ENCODE measurements at regions not wholly inside any gene's neighbourhood (a gene's known extent, or its start where the extent isn't known, plus 50 kb on each side); places are given as distances from the start of the nearest gene placed in this dataset.
A peak's percentile ranks its signal among the peaks of the same experiment; 100 is the strongest.

DNA sequence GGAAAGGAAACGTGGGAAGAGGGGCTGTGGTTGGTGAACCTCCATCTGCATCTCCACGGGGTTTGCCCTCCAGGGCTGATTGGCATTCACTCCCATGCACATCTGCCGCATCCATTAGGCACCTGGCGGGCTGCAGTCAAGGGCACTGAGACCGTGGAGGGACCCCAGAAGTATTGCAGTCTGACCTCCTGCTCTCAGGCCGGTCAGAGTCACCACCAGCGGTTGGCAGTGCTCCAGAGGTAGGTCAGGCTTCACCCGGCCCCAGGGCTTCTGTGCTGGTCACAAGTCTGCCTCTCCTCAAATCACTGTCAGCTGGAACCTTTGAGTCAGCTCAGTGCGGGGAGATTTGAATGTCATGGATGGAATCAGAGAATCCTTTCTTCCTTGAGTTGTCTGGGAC, 132.3 kb downstream of the PAPOLA start:
- BruUV-seq (replicated peaks): no TSS peak
- CTCF ChIA-PET: interaction anchor here (0.7 kb wide), 1 partner anchor 233 kb away, joined by 3 read pairs; no protein-coding TSS in a partner anchor

GRCh38 chr14:96634896-96635295, 132.7 kb downstream of the PAPOLA start:
- POLR2A ChIA-PET: no interaction called here
- no peak for TF ChIP-seq CTCF (IDR thresholded peaks at IDR 0.05; ENCODE audit: unreplicated experiment)
- Mint-ChIP-seq H3K36me3 (ENCODE audit: insufficient read depth, unreplicated experiment) (no peaks in the 10 kb centered on the region), H3K4me3 (ENCODE audit: unreplicated experiment) (no peak overlapping the region), H3K27me3 (ENCODE audit: insufficient read depth, unreplicated experiment) (peaks cover 15% of the 10 kb centered on the region), H3K4me1 (ENCODE audit: insufficient read depth, unreplicated experiment) (no peaks in the 10 kb centered on the region), H3K27ac (ENCODE audit: low read depth, unreplicated experiment) (no peak overlapping the region), H3K9me3 (ENCODE audit: unreplicated experiment) (no peaks in the 10 kb centered on the region)
- DNase-seq (ENCODE audit: unreplicated experiment): no peak
- CTCF ChIA-PET: interaction anchor here (0.7 kb wide), 1 partner anchor 233 kb away, joined by 3 read pairs; no protein-coding TSS in a partner anchor
- intact Hi-C loops (cut with micrococcal nuclease): no loop called here
- no TSS peak for BruUV-seq (replicated peaks)

More for the DNA sequence above, 132.3 kb downstream of the PAPOLA start:
- POLR2A ChIA-PET: no interaction called here
- DNase-seq (ENCODE audit: unreplicated experiment): peak; percentile 1
- Mint-ChIP-seq H3K27me3 (ENCODE audit: insufficient read depth, unreplicated experiment) (peaks cover 15% of the 10 kb centered on the region), H3K4me1 (ENCODE audit: insufficient read depth, unreplicated experiment) (no peaks in the 10 kb centered on the region), H3K4me3 (ENCODE audit: unreplicated experiment) (no peak overlapping the region), H3K36me3 (ENCODE audit: insufficient read depth, unreplicated experiment) (no peaks in the 10 kb centered on the region), H3K9me3 (ENCODE audit: unreplicated experiment) (no peaks in the 10 kb centered on the region), H3K27ac (ENCODE audit: low read depth, unreplicated experiment) (no peak overlapping the region)
- intact Hi-C loops (cut with micrococcal nuclease): no loop called here
- TF ChIP-seq CTCF (IDR thresholded peaks at IDR 0.05; ENCODE audit: unreplicated experiment): no peak

GRCh38 chr14:96635850-96636249, 133.7 kb downstream of the PAPOLA start:
- no peaks in the 10 kb centered on the region for H3K9me3 Mint-ChIP-seq (ENCODE audit: unreplicated experiment)
- no peaks in the 10 kb centered on the region for H3K36me3 Mint-ChIP-seq (ENCODE audit: insufficient read depth, unreplicated experiment)
- no peak overlapping the region for H3K27ac Mint-ChIP-seq (ENCODE audit: low read depth, unreplicated experiment)
- TF ChIP-seq CTCF (IDR thresholded peaks at IDR 0.05; ENCODE audit: unreplicated experiment): no peak
- no peaks in the 10 kb centered on the region for H3K4me1 Mint-ChIP-seq (ENCODE audit: insufficient read depth, unreplicated experiment)
- intact Hi-C loops (cut with micrococcal nuclease): no loop called here
- H3K4me3 Mint-ChIP-seq (ENCODE audit: unreplicated experiment): no peak overlapping the region
- DNase-seq (ENCODE audit: unreplicated experiment): no peak
- peaks cover 15% of the 10 kb centered on the region for H3K27me3 Mint-ChIP-seq (ENCODE audit: insufficient read depth, unreplicated experiment)
- CTCF ChIA-PET: interaction anchor here (0.6 to 0.7 kb wide), 2 partner anchors 8 to 62 kb away, joined by 3 read pairs; no protein-coding TSS in a partner anchor
- no TSS peak for BruUV-seq (replicated peaks)
- POLR2A ChIA-PET: no interaction called here

DNA sequence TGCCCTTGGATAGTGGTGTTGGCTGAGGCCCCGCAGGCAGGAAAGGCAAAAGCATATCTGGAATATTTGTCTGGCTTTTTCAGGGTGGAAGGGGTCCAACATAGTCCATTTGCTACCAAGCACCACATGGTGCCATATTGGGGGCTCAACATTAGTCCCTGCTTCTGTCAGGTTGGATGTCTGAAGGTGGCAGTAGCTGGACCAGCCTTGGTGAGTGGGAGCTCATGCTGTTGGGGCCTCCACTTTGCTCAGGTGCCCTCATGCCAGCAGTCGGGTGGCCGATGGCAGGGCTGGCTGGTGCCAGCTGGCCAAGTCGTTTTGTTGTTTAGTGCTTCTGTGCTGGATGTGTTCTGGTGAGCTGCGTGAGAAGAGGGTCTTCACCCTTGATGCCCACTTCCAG, 135.3 kb downstream of the PAPOLA start:
- intact Hi-C loops (cut with micrococcal nuclease): no loop called here
- H3K4me3 Mint-ChIP-seq (ENCODE audit: unreplicated experiment): no peak overlapping the region
- no TSS peak for BruUV-seq (replicated peaks)
- TF ChIP-seq CTCF (IDR thresholded peaks at IDR 0.05; ENCODE audit: unreplicated experiment): no peak
- no peaks in the 10 kb centered on the region for H3K36me3 Mint-ChIP-seq (ENCODE audit: insufficient read depth, unreplicated experiment)
- no peak for DNase-seq (ENCODE audit: unreplicated experiment)
- H3K27me3 Mint-ChIP-seq (ENCODE audit: insufficient read depth, unreplicated experiment): peaks cover 25% of the 10 kb centered on the region
- ChIA-PET CTCF (no interaction called here), POLR2A (no interaction called here)
- H3K9me3 Mint-ChIP-seq (ENCODE audit: unreplicated experiment): no peaks in the 10 kb centered on the region
- H3K27ac Mint-ChIP-seq (ENCODE audit: low read depth, unreplicated experiment): no peak overlapping the region
- no peaks in the 10 kb centered on the region for H3K4me1 Mint-ChIP-seq (ENCODE audit: insufficient read depth, unreplicated experiment)
